SK-N-SH (cell line): ENCODE measurements at regions not wholly inside any gene's neighbourhood (a gene's known extent, or its start where the extent isn't known, plus 50 kb on each side); places are given as distances from the start of the nearest gene placed in this dataset.

Source experiments
- CTCF ChIP-seq: fragments of 200-600 bp; sonication (generic); IDR thresholded peaks from 2 replicates; pipeline ENCODE4 v1.6.1; 2017; ENCODE audit warnings: antibody characterized with exemption, mild to moderate bottlenecking, moderate library complexity
- EP300 ChIP-seq, 2 experiments: IDR thresholded peaks; 2 replicates each; pipeline versions ENCODE4 v1.4.0 to v1.6.1; 2012; ENCODE audit warnings: borderline replicate concordance in 1 of 2, low read depth in 1 of 2, low read length in 1 of 2
- EZH2phosphoT487 ChIP-seq: fragments of 200-600 bp; sonication (generic); IDR thresholded peaks from 2 replicates; pipeline ENCODE4 v1.6.1; 2017; ENCODE audit warnings: low read depth, mixed run types, mild to moderate bottlenecking, antibody characterized with exemption, moderate library complexity, borderline replicate concordance
- FOXJ3 ChIP-seq: sonication (generic); formaldehyde crosslinking; IDR thresholded peaks from 2 replicates; pipeline ENCODE4 v1.5.1; 2020; ENCODE audit warnings: mild to moderate bottlenecking, missing genetic modification reagents
- JUND ChIP-seq: IDR thresholded peaks from 2 replicates; pipeline ENCODE4 v1.4.0; 2012
- RXRA ChIP-seq: IDR thresholded peaks from 2 replicates; pipeline ENCODE4 v1.4.0; 2012; ENCODE audit warnings: low read depth, mild to moderate bottlenecking, borderline replicate concordance
- SMC3 ChIP-seq: IDR thresholded peaks from 2 replicates; pipeline ENCODE4 v1.6.1; 2012; ENCODE audit warnings: low read depth, low read length, improper control_type of control experiment
- TAF1 ChIP-seq: IDR thresholded peaks from 2 replicates; pipeline ENCODE4 v1.6.1; 2012; ENCODE audit warnings: low read depth, mild to moderate bottlenecking, low read length, moderate library complexity, borderline replicate concordance
- USF1 ChIP-seq: IDR thresholded peaks from 2 replicates; pipeline ENCODE4 v1.4.0; 2012; ENCODE audit warnings: low read depth, borderline replicate concordance
- YY1 ChIP-seq: IDR thresholded peaks from 2 replicates; pipeline ENCODE4 v1.4.0; 2012; ENCODE audit warnings: low read depth, mild to moderate bottlenecking

- TF ChIP-seq EZH2phosphoT487 (no peak), CTCF (no peak), SMC3 (no peak), JUND (no peak), EP300 (IDR thresholded peaks at IDR 0.05; ENCODE audit: borderline replicate concordance in 1 of 2, low read depth in 1 of 2, low read length in 1 of 2) (no peak), RXRA (no peak), USF1 (no peak), YY1 (no peak), TAF1 (no peak), FOXJ3 (no peak)
These were observed 533.4 kb downstream of the KCNJ2 start for GRCh38 chr17:70702683-70703255.
